Brain microvascular endothelial cell (primary cell): ENCODE measurements at regions not wholly inside any gene's neighbourhood (a gene's known extent, or its start where the extent isn't known, plus 50 kb on each side); places are given as distances from the start of the nearest gene placed in this dataset.

ENCODE experiments used
- DNase-seq: peaks from one replicate; pipeline ENCODE4 v3.0.0-alpha.2; 2020
- H3K27ac ChIP-seq: fragments of 250-450 bp; sonication (Bioruptor Pico); 2 replicates; pipeline ENCODE4 v1.5.1; 2020; ENCODE audit warnings: mild to moderate bottlenecking, moderate library complexity
- H3K27me3 ChIP-seq: fragments of 250-450 bp; sonication (Bioruptor Pico); replicated peaks from 2 replicates; pipeline ENCODE4 v1.5.1; 2020; ENCODE audit warnings: mild to moderate bottlenecking
- H3K36me3 ChIP-seq: fragments of 250-450 bp; sonication (Bioruptor Pico); replicated peaks from 2 replicates; pipeline ENCODE4 v1.5.1; 2020; ENCODE audit warnings: mild to moderate bottlenecking
- H3K4me3 ChIP-seq: 2 replicates; pipeline ENCODE4 v1.5.1; 2011; ENCODE audit warnings: low read depth, mild to moderate bottlenecking, control low read depth, low read length, moderate library complexity
- CTCF ChIP-seq: IDR thresholded peaks from 2 replicates; pipeline ENCODE4 v1.5.1; 2011; ENCODE audit warnings: low read depth, mild to moderate bottlenecking, moderate library complexity, low read length, control low read depth, inconsistent platforms; ENCODE audit errors: missing control alignments
- in situ Hi-C: cut with HindIII; loops from 2 replicates; pipeline ENCODE4 v1.10.0; 2017; ENCODE audit warnings: low sequenced_read_pairs, low pct_ligation_motif_present

DNA sequence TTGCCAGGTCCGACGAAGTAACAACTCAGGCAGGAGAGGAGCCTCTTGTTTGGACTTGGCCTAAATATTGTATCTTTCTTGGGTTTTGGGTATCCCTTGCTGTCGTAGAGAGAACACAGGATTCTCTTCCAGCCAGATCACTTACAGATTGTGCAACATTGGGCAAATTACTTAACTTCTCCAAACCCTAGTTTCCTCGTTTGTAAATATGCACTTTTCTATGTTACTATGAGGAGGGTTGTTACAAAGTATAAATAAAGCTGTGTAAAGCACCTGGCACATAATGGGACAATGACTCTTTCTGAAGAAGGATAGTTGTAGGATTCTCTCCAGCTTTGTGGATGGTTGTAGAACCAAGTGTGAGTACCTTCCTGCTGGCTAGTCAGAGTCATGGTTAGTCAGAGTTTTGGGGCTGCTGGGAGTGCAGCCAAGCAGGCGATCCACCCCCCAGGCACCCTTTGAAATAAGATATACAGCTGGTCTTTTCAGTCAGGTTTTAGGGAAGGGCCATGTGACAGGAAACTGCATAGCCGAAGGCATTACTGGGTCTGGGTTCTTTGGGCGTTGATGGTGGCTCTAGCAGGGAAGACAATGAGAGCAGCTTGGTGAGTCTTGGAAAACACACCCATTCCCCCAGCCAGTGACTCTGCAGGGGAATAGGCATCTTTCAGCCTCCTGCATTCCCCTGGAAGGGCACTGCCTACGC, 49.9 kb upstream of the GDNF start:
- peak; percentile 56 for DNase-seq
- Histone ChIP-seq H3K27ac (no peak overlapping the region), H3K27me3 (no peaks in the 10 kb centered on the region), H3K4me3 (no peak overlapping the region), H3K36me3 (no peaks in the 10 kb centered on the region)
- TF ChIP-seq CTCF, result no peak
- in situ Hi-C loops, result no loop called here
